ENCODE measurements at regions not wholly inside any gene's neighbourhood (a gene's known extent, or its start where the extent isn't known, plus 50 kb on each side); places are given as distances from the start of the nearest gene placed in this dataset.

DNA sequence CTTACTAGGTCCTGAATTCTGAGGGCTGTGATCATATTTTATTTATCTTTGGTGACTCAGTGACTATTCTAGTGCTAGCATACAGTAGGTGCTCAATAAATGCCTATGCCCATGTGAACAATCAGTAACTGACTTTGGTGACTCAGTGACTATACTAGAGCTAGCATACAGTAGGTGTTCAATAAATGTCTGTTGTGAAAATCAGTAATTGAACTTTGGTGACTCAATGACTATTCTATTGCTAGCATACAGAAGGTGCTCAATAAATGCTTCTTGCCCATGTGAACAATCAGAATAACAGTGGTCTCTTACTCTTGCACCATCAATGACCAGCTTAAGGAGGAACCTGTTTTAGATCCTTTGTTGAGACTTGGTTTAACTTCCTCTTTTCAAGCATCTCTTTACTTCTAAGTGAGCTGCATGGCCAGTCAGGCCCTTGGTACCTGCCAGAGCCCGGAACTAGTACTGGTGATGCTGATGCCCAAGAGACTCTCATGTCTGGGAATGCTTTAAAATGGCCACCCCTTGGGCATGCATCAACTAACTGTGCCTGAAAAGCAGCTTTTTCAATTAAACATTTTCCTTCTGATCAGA lies 214.9 kb upstream of the SPRED2 start:
- DNase-seq (ENCODE audit: low read depth), result no peak

DNA sequence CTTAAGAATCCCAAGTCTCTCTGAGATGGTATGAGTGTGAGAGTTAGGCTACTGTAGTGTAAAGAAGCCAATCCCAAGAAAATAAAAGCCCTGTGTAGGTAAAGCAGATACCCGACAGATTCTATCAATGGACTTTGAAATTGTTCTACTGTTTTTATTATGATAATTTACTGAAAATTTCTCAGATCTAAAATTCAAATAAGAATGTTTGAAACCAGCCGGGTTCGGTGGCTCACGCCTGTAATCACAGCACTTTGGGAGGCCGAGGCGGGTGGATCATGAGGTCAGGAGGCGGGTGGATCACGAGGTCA lies 208.3 kb upstream of the SPRED2 start:
- DNase-seq (ENCODE audit: low read depth), result no peak

- DNase-seq (ENCODE audit: low read depth), result peak; percentile 100
These were observed 206.9 kb upstream of the SPRED2 start for GRCh38 chr2:65639156-65639864.

- no peak for DNase-seq (ENCODE audit: low read depth)
These were observed 206.0 kb upstream of the SPRED2 start for GRCh38 chr2:65638443-65638842.

DNA sequence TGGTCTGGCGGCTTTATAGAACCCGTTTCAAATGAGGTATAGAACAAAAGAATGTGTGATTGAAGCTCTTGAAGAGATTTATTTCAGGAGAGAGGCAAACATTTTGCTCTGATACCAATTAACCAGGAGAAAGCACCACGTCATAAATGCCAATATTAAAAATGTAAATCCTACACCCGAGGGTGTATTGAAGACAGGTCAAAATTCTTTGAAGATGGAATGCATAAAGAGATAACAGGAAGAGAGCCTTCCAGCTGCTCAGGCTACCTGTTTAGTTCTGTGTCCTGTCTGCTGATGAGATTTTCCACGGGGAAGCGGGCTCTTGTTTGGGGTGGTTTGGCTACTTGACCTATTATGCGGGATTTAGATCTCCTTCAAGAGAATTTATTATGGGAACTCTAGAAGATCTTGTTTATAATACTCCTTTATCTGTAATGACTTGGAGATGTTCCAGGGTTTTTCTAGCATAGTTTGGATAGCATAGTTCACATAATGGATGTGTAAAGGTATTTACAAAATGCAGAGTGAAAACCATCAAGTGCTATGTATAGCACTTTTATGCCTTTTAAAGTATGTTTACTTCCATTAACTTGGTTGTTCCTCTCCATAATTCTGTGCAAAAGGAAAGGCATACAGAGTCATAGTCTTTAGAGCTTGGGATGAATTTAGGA lies 204.5 kb upstream of the SPRED2 start:
- DNase-seq (ENCODE audit: low read depth), result peak; percentile 81

DNA sequence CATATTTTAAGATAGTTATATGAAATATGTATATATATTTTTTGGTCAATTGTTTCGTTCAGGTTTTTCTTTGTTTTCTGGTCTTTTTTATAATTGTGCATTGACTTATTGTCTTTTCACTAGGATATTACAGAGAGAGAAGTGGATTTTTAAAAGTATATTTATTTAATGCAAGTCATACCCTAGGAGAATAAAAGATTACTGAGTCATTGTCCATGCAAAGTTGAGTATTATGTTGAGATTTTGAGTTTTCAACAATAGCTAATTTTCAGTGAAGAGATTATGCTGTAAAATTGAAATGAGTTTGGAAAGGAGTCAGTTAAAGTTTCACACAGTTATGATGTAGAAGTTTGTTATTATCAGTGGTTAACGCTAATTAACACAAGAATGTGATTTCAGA lies 203.6 kb upstream of the SPRED2 start:
- DNase-seq (ENCODE audit: low read depth), result no peak

DNA sequence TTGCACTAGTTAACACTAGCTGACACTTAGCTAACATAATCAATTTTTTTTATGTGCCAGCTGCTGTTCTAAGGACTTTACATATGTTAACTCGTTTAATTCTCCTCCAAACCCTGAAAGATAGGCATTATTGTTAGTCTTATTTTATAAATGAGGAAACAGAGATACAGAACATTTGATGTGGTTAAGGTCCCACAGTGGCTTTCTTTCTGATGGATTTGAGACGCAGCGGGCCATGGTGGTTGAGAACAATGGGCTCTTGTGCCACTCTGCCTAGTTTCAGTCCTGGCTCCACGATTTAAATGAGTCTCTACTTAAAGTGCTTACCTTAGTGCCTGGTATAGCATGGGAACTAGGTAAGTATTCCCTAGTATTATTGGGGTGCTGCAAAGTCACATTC lies 201.9 kb upstream of the SPRED2 start:
- no peak for DNase-seq (ENCODE audit: low read depth)

- peak; percentile 99 for DNase-seq (ENCODE audit: low read depth)
These were observed 198.2 kb upstream of the SPRED2 start for GRCh38 chr2:65630643-65631042.

DNA sequence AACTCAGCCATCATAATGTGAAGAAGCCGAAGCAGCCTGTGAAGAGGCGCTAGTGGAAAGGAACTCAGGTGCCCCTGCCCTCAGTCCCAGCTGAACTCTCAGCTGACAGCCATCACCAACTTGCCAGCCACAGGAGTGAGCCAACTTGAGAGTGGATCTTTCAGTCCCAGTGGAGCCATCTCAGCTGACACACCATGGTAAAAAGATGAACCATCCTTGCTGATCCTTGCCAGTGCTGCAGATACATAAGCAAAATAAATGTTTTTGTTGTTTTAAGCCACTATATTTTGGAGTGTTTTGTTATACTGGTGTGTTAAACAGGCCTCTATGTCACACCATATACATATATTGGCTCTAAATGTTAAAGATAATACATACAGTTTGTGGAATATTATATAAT lies 195.8 kb upstream of the SPRED2 start:
- no peak for DNase-seq (ENCODE audit: low read depth)

DNA sequence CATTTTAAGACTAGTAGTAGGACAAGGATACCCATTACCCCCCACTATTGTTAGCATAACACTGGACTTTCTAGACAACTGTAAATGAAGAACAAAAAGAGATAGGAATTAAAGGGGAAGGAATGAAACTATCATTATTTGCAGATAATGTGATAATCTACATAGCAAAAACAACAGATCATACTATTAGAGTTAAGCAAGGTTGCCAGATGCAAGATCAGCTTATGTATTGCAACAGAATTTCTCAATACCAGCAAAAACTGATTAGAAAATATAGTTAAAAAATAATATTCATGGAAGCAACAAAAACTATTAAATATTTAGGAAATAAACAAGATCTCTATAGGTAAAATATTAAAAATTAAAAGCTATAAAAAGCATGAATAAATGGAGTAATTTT lies 194.4 kb upstream of the SPRED2 start:
- DNase-seq (ENCODE audit: low read depth), result peak; percentile 84

GRCh38 chr2:65625982-65626381 lies 193.6 kb upstream of the SPRED2 start:
- no peak for DNase-seq (ENCODE audit: low read depth)

GRCh38 chr2:65622951-65623535 lies 190.6 kb upstream of the SPRED2 start:
- no peak for DNase-seq (ENCODE audit: low read depth)

DNA sequence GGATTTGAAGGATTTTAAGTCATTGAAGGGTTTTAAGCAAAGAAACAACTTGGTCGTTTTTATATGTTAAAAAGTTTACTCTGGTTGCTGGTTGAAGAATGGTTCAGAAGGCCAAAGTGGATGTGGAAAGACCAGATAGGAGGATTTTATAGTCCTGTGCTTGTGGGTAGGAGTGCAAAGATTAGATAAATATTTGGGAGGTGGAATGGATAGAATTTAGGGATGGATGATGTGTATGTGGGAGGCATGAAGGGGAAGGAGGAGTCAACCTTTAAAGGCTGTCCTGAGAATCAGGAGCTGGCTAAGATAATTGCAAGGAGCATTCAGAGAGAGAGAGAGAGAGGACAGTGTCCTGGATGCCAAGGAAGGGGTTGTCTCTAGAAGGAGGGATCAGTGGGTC lies 190.1 kb upstream of the SPRED2 start:
- peak; percentile 74 for DNase-seq (ENCODE audit: low read depth)

- DNase-seq (ENCODE audit: low read depth), result peak; percentile 34
These were observed 188.1 kb upstream of the SPRED2 start for GRCh38 chr2:65620524-65620923.

DNA sequence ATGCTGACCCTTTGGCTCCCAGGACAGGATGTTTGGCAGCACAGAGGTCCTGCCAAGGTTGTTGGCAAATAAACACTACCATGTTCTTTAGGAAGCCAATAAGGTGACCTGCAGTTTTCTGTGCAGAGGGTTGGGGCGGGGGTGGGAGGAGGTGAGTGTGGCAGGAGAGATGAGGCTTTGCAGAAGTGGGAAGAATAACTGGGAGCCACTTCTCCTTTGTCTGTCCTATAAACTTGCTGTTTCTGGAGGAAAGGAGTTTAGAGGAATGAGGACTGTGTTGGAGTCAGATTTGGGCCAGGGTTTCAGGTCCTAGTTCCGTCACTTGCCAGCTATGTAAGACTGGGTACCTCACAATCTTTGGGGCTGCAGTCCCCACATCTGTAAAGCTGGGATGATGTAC lies 187.6 kb upstream of the SPRED2 start:
- no peak for DNase-seq (ENCODE audit: low read depth)

- DNase-seq (ENCODE audit: low read depth), result no peak
These were observed 183.2 kb upstream of the SPRED2 start for GRCh38 chr2:65615602-65616001.

GRCh38 chr2:65613968-65614555 lies 181.7 kb upstream of the SPRED2 start:
- DNase-seq (ENCODE audit: low read depth), result no peak

DNA sequence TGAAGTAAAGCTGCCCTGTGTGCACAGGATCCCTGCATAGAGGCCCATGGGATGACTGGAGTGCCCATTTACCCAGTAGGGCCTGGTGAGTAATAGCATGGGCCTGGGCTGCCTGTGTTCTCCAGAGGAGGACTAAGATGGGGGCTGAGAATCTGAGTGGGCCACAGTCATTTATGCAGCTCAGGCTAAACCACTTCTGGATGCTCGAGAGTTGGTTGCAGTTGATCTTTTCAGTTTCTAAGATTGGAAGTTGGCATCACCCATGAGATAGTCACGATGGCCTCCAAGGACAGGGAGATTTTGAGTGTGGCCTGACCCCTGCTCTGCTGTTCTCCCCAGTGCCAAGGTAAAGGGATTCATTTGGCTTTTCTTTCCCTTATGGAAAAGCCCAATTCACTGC lies 179.1 kb upstream of the SPRED2 start:
- DNase-seq (ENCODE audit: low read depth), result no peak

DNA sequence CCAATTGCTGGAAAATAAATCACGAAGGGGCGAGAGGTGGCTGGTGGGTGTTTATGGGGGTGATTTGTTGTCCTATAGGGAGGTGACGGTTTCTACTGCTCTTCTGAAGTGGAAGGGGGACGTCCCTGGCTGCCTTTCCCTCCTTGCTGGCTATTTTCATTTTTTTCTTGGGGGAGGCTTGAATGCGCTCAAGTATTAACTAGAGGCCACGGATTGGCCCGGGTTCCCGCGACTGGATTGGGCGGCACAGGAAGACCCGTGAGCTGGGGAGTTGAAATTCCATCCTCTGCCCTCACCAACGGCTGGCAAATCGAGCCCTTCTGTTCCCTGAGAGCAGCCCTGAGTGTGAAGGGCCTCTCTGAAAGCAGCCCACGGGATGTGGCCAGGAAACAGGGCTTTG lies 176.5 kb upstream of the SPRED2 start:
- DNase-seq (ENCODE audit: low read depth), result no peak

DNA sequence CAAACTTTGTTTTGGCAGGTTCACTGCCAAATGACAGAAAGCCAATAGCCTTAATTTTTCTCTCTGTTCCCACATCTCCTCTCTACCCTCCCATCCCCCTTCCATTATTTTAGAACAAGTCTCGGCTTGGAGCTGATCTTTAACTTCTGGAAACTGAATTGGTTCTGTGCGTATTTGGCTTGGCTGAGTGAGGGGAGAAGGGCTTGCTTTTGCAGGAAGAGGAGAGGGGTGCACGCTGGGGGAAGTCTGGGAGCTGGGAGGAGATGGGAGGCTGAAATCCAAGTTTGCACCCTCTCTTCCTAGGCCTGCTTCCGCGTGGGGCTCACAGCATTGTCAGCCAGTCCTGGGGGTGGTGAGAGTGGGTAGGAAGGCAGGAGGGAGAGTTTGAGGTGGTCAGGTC lies 176.1 kb upstream of the SPRED2 start:
- no peak for DNase-seq (ENCODE audit: low read depth)

GRCh38 chr2:65607662-65608305 lies 175.4 kb upstream of the SPRED2 start:
- no peak for DNase-seq (ENCODE audit: low read depth)

GRCh38 chr2:65605743-65606058 lies 173.3 kb upstream of the SPRED2 start:
- DNase-seq (ENCODE audit: low read depth), result no peak

All from amniotic epithelial cell (primary cell).